H1 (cell line): ENCODE measurements at regions not wholly inside any gene's neighbourhood (a gene's known extent, or its start where the extent isn't known, plus 50 kb on each side); places are given as distances from the start of the nearest gene placed in this dataset.

Experiments
- ATF2 ChIP-seq: IDR thresholded peaks from 2 replicates; pipeline ENCODE4 v1.6.1; 2012; ENCODE audit warnings: low read length, inconsistent platforms
- GABPA ChIP-seq: IDR thresholded peaks from 2 replicates; pipeline ENCODE4 v1.6.1; 2011; ENCODE audit warnings: mild to moderate bottlenecking, low read length, moderate library complexity, borderline replicate concordance; ENCODE audit not compliant: insufficient read depth

- TF ChIP-seq ATF2 (no peak), GABPA (no peak)
Observed at GRCh38 chr19:28884786-28885476, 328.0 kb downstream of the UQCRFS1 start (continued).
